Lung (tissue), 11 donors: ENCODE measurements at regions not wholly inside any gene's neighbourhood (a gene's known extent, or its start where the extent isn't known, plus 50 kb on each side); places are given as distances from the start of the nearest gene placed in this dataset.

Experiments used
- ATAC-seq: fragments of 200-7000 bp; cut with Tn5 transposase; one replicate; pipeline ENCODE4 v1.9.1; 2020; ENCODE audit warnings: moderate number of reproducible peaks; ENCODE audit not compliant: insufficient read depth, low FRiP score
- DNase-seq, 3 donors: peaks; one replicate each; pipeline ENCODE4 v3.0.0-alpha.2; 2013 to 2017
- H3K27ac ChIP-seq, 2 donors: one replicate each; pipeline ENCODE4 v1.5.1; 2013; ENCODE audit warnings: mild to moderate bottlenecking in 2 of 2, moderate library complexity in 2 of 2, control low read depth in 1 of 2, inconsistent platforms in 1 of 2, low read depth in 1 of 2, low read length in 1 of 2
- H3K27me3 ChIP-seq, 3 donors: one replicate each; pipeline ENCODE4 v1.5.1; 2013; ENCODE audit warnings: low read length in 2 of 3; ENCODE audit not compliant: control insufficient read depth in 3 of 3, insufficient read depth in 3 of 3
- H3K36me3 ChIP-seq, 4 donors: one replicate each; pipeline ENCODE4 v1.5.1; 2013; ENCODE audit warnings: low read length in 4 of 4, mild to moderate bottlenecking in 1 of 4, moderate library complexity in 1 of 4; ENCODE audit not compliant: control insufficient read depth in 4 of 4, insufficient read depth in 4 of 4
- H3K4me1 ChIP-seq, 5 donors: one replicate each; pipeline ENCODE4 v1.5.1; 2013; ENCODE audit warnings: low read length in 5 of 5, mild to moderate bottlenecking in 2 of 5, moderate library complexity in 1 of 5; ENCODE audit not compliant: control insufficient read depth in 5 of 5, insufficient read depth in 5 of 5
- H3K4me3 ChIP-seq: one replicate; pipeline ENCODE4 v1.5.1; 2013; ENCODE audit warnings: mild to moderate bottlenecking, control low read depth, moderate library complexity
- H3K9ac ChIP-seq, 2 donors: one replicate each; pipeline ENCODE4 v1.5.1; 2013; ENCODE audit warnings: low read length in 2 of 2, control low read depth in 1 of 2; ENCODE audit not compliant: insufficient read depth in 1 of 2
- H3K9me3 ChIP-seq, 4 donors: one replicate each; pipeline ENCODE4 v1.5.1; 2013; ENCODE audit warnings: low read length in 3 of 4, mild to moderate bottlenecking in 1 of 4, moderate library complexity in 1 of 4; ENCODE audit not compliant: control insufficient read depth in 4 of 4, insufficient read depth in 3 of 4
- CTCF ChIP-seq: IDR thresholded peaks from 2 replicates; pipeline ENCODE4 v1.5.1; 2012; ENCODE audit warnings: mild to moderate bottlenecking; ENCODE audit errors: control extremely low read depth, extremely low read depth
- WGBS, 2 donors: extraction: QIAGEN DNeasy Blood & Tissue Kit; methylation state at CpG; one replicate each; pipeline ENCODE4 v1.1.7; 2013; 5-methylcytosine and 5-hydroxymethylcytosine counted together
- donor health status: control.
- donor health status: control.
- donor health status: Bipolar disorder and iron deficiency.
- donor health status: healthy.
- donor health status: DM: yes; HTN: yes; CAD: no.

GRCh38 chr12:68489273-68489672, 121.4 kb upstream of the RAP1B start:
- TF ChIP-seq CTCF: no peak

GRCh38 chr12:68490476-68490875, 120.2 kb upstream of the RAP1B start:
- WGBS, 2 donors: 89 to 100% methylated on average over 1 of the region's 1 CpG
- H3K27me3 ChIP-seq: no peaks in the 10 kb centered on the region
- H3K9ac ChIP-seq: no peak overlapping the region
- no peak for TF ChIP-seq CTCF
- no peak for DNase-seq
- H3K4me3 ChIP-seq: no peak overlapping the region
- no peaks in the 10 kb centered on the region for H3K36me3 ChIP-seq
- H3K9me3 ChIP-seq: no peaks in the 10 kb centered on the region
- no peaks in the 10 kb centered on the region for H3K4me1 ChIP-seq
- no peak for ATAC-seq
- H3K27ac ChIP-seq: no peak overlapping the region

More at GRCh38 chr12:68489273-68489672, 121.4 kb upstream of the RAP1B start:
- Histone ChIP-seq H3K4me3 (no peak overlapping the region), H3K36me3 (no peaks in the 10 kb centered on the region), H3K4me1 (no peaks in the 10 kb centered on the region), H3K9me3 (no peaks in the 10 kb centered on the region), H3K27me3 (no peaks in the 10 kb centered on the region), H3K27ac (no peak overlapping the region), H3K9ac (no peak overlapping the region)
- no peak for ATAC-seq
- DNase-seq: no peak

GRCh38 chr12:68491204-68491960, 119.3 kb upstream of the RAP1B start:
- no peak for ATAC-seq
- H3K27me3 ChIP-seq: no peaks in the 10 kb centered on the region
- H3K4me1 ChIP-seq: peaks cover 0 to 3% (median 0%) of the 10 kb centered on the region in 5 donors
- no peak overlapping the region for H3K9ac ChIP-seq
- no peak overlapping the region for H3K4me3 ChIP-seq
- no peak for TF ChIP-seq CTCF
- WGBS, 2 donors: 82 to 87% methylated on average over 8 of the region's 8 CpGs
- no peak for DNase-seq
- H3K27ac ChIP-seq: no peak overlapping the region
- no peaks in the 10 kb centered on the region for H3K36me3 ChIP-seq
- no peaks in the 10 kb centered on the region for H3K9me3 ChIP-seq
